NCI-H460 (cell line): ENCODE measurements at regions not wholly inside any gene's neighbourhood (a gene's known extent, or its start where the extent isn't known, plus 50 kb on each side); places are given as distances from the start of the nearest gene placed in this dataset.

Experiments used
- small RNA-seq, 2 experiments: library from RNA; depleted of rRNA; stranded (forward); fragments of <200 nt; gene quantifications; one replicate each; pipeline ENCODE3, GENCODE V24; 2014

Small RNA genes in the stretch of these regions (small RNA-seq; reads per million reads assigned to genes)
- gene RNU6-452P = 0 reads per million in 2 experiments
- gene RNU6-666P = 0 reads per million in 2 experiments
- gene TRIAP1P1 = 0 reads per million in 2 experiments
